ENCODE measurements at regions not wholly inside any gene's neighbourhood (a gene's known extent, or its start where the extent isn't known, plus 50 kb on each side); places are given as distances from the start of the nearest gene placed in this dataset.
"Not testable (repeated sequence)": the region's sequence is repeated elsewhere in the genome, so short reads cannot be mapped to it uniquely, and the experiment has no call there.

GRCh38 chr9:83113445-83113844, 50.5 kb upstream of the RASEF start:
- not testable (repeated sequence) for TF ChIP-seq ZNF311 (tag by site-specific recombination; IDR thresholded peaks at IDR 0.05; ENCODE audit: borderline replicate concordance); CTCF (tag by site-specific recombination; IDR thresholded peaks at IDR 0.05); ZBTB49 (tag by site-specific recombination; IDR thresholded peaks at IDR 0.05; ENCODE audit: low read depth); FEZF1 (tag by site-specific recombination; IDR thresholded peaks at IDR 0.05); ZNF324 (tag by site-specific recombination; IDR thresholded peaks at IDR 0.05)

Measured in HEK293 (cell line).